MCF 10A (cell line): ENCODE measurements at regions not wholly inside any gene's neighbourhood (a gene's known extent, or its start where the extent isn't known, plus 50 kb on each side); places are given as distances from the start of the nearest gene placed in this dataset.
A peak's percentile ranks its signal among the peaks of the same experiment; 100 is the strongest.

Experiments used
- BruUV-seq: library from RNA; stranded (reverse); fragments of 400-500 nt; replicated peaks from 2 replicates; lab custom pipeline; 2021; lab: Mats Ljungman, UMichigan
- CTCF ChIA-PET: fragments of 300-600 bp; sonication (Branson Sonifier 250); formaldehyde crosslinking; extraction: SDS; loops from one replicate; lab custom pipeline; 2021; ENCODE audit warnings: antibody characterized with exemption, inconsistent platforms; lab: Yijun Ruan, JAX
- POLR2A ChIA-PET: fragments of 300-600, 350-650 bp; sonication (Branson Sonifier 250); formaldehyde crosslinking; extraction: SDS; loops from one replicate; lab custom pipeline; 2020; ENCODE audit warnings: antibody characterized with exemption, inconsistent platforms; lab: Yijun Ruan, JAX
- DNase-seq: peaks from one replicate; pipeline ENCODE4 v3.0.0-alpha.2; 2018; ENCODE audit not compliant: unreplicated experiment
- H3K27ac Mint-ChIP-seq: one replicate; pipeline ENCODE4 v1.8.0; 2022; ENCODE audit warnings: mild to moderate bottlenecking, low read depth, mixed read lengths; ENCODE audit not compliant: unreplicated experiment
- H3K27me3 Mint-ChIP-seq: one replicate; pipeline ENCODE4 v1.8.0; 2022; ENCODE audit warnings: mixed read lengths; ENCODE audit not compliant: insufficient read depth, unreplicated experiment
- H3K36me3 Mint-ChIP-seq: one replicate; pipeline ENCODE4 v1.8.0; 2022; ENCODE audit warnings: mild to moderate bottlenecking, moderate library complexity, mixed read lengths; ENCODE audit not compliant: insufficient read depth, unreplicated experiment
- H3K4me1 Mint-ChIP-seq: one replicate; pipeline ENCODE4 v1.8.0; 2022; ENCODE audit warnings: mixed read lengths; ENCODE audit not compliant: insufficient read depth, unreplicated experiment
- H3K4me3 Mint-ChIP-seq: one replicate; pipeline ENCODE4 v1.8.0; 2022; ENCODE audit warnings: mild to moderate bottlenecking, moderate library complexity, mixed read lengths; ENCODE audit not compliant: unreplicated experiment
- H3K9me3 Mint-ChIP-seq: one replicate; pipeline ENCODE4 v1.8.0; 2022; ENCODE audit warnings: mixed read lengths; ENCODE audit not compliant: unreplicated experiment
- intact Hi-C: fragments of 100-400 bp; cut with micrococcal nuclease; formaldehyde crosslinking; loops from 2 replicates; pipeline ENCODE4 v1.14.1; 2022
- TF ChIP-seq, protein P1 (sequence below): fragments of 200-600 bp; IDR thresholded peaks from one replicate; pipeline ENCODE4 v1.8.0; 2022; ENCODE audit warnings: antibody characterized with exemption, mild to moderate bottlenecking; ENCODE audit not compliant: unreplicated experiment

DNA sequence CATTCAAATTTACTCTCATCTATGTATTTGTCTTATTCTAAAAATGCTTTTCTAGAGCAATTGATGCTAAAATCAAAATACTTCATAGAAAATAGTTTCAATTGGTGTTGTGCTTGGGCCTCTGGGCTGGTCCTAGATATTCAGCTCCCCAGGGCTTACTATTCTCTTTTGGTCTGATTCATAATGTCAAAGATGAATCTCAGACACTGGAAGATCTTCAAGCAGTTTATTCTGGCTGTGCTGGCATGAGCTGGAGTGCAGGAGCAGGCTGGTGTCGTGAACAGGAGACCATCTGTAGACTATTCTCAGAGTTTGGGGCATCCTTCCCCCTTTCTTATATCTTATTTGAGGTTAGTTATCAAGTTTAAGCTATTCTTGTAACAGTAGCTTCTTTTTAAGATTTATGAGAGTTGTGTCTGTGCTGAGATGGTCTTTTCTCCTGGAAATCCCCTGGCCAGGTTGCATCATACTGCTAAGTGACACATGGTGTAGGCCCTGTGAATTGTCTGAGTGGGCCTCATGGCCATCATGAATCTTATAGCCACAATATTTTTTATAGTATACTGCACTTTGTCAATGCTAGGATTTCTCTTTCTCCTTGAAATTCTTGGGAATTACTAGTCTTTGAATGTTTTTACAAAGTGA lies 1624.0 kb upstream of the IGFBP7 start:
- intact Hi-C loops: loop anchor here (5.0 to 10.0 kb wide), 2 partner anchors 511 to 1468 kb away; no protein-coding TSS in a partner anchor
- CTCF ChIA-PET: interaction anchor here (0.7 kb wide), 1 partner anchor 246 kb away, joined by 3 read pairs; no protein-coding TSS in a partner anchor
- Mint-ChIP-seq H3K27me3 (no peaks in the 10 kb centered on the region), H3K27ac (no peak overlapping the region), H3K4me1 (no peaks in the 10 kb centered on the region), H3K36me3 (no peaks in the 10 kb centered on the region), H3K9me3 (no peaks in the 10 kb centered on the region), H3K4me3 (no peak overlapping the region)
- peak; percentile 5 for DNase-seq
- no TSS peak for BruUV-seq
- POLR2A ChIA-PET: no interaction called here
- TF ChIP-seq, protein P1, sequence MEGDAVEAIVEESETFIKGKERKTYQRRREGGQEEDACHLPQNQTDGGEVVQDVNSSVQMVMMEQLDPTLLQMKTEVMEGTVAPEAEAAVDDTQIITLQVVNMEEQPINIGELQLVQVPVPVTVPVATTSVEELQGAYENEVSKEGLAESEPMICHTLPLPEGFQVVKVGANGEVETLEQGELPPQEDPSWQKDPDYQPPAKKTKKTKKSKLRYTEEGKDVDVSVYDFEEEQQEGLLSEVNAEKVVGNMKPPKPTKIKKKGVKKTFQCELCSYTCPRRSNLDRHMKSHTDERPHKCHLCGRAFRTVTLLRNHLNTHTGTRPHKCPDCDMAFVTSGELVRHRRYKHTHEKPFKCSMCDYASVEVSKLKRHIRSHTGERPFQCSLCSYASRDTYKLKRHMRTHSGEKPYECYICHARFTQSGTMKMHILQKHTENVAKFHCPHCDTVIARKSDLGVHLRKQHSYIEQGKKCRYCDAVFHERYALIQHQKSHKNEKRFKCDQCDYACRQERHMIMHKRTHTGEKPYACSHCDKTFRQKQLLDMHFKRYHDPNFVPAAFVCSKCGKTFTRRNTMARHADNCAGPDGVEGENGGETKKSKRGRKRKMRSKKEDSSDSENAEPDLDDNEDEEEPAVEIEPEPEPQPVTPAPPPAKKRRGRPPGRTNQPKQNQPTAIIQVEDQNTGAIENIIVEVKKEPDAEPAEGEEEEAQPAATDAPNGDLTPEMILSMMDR: no peak

DNA sequence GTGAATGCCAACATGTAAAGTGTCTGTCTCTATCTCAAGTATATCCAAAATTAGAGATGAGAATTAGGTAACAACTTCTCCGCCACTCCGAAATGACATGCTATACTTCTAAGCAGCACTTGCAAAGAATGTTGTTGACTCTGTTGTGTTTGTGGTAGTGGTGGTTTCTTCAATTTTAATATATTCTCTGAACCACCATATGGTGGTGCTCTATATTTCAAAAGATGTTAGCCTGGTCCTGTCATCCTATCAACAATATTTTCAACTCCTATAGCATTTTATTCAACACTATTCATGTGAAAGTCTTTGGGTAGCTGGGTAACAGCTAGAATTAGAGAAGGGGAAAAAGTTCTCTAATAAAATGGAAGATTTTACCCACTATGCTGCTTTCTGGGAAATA lies 1622.8 kb upstream of the IGFBP7 start:
- POLR2A ChIA-PET: no interaction called here
- intact Hi-C loops: loop anchor here (5.0 to 10.0 kb wide), 2 partner anchors 512 to 1469 kb away; no protein-coding TSS in a partner anchor
- DNase-seq: peak; percentile 15

DNA sequence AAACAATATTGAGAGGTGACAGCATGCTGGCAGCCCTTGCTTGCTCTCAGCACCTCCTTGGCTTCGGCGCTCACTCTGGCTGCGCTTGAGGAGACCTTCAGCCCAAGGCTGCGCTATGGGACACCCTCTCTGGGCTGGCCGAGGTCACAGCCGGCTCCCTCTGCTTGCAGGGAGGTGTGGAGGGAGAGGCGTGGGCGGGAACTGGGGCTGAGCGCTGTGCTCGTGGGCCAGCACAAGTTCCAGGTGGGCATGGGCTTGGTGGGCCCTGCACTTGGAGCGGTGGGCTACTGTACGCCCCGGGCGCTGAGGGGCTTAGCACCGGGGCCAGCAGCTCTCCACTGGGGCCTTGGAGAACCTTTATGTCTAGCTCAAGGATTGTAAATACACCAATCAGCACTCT lies 1613.8 kb upstream of the IGFBP7 start:
- H3K27ac Mint-ChIP-seq: no peak overlapping the region
- H3K36me3 Mint-ChIP-seq: peaks cover 5% of the 10 kb centered on the region
- H3K27me3 Mint-ChIP-seq: no peaks in the 10 kb centered on the region
- ChIA-PET POLR2A (no interaction called here), CTCF (interaction anchor here (0.6 to 0.7 kb wide), 2 partner anchors 12 to 1189 kb away, joined by 4 read pairs; no protein-coding TSS in a partner anchor)
- no peaks in the 10 kb centered on the region for H3K4me1 Mint-ChIP-seq
- no peak for DNase-seq
- no peak overlapping the region for H3K4me3 Mint-ChIP-seq
- intact Hi-C loops: no loop called here
- BruUV-seq: no TSS peak
- TF ChIP-seq, protein P1: no peak
- H3K9me3 Mint-ChIP-seq: no peaks in the 10 kb centered on the region

More for the DNA sequence above, 1622.8 kb upstream of the IGFBP7 start:
- H3K27me3 Mint-ChIP-seq: no peaks in the 10 kb centered on the region
- no peak overlapping the region for H3K27ac Mint-ChIP-seq
- H3K9me3 Mint-ChIP-seq: no peaks in the 10 kb centered on the region
- no peaks in the 10 kb centered on the region for H3K4me1 Mint-ChIP-seq
- CTCF ChIA-PET: interaction anchor here (0.8 to 0.9 kb wide), 2 partner anchors 1291 to 1374 kb away, joined by 4 to 5 read pairs; no protein-coding TSS in a partner anchor
- TF ChIP-seq, protein P1: peak; percentile 7
- BruUV-seq: no TSS peak
- H3K36me3 Mint-ChIP-seq: no peaks in the 10 kb centered on the region
- no peak overlapping the region for H3K4me3 Mint-ChIP-seq

DNA sequence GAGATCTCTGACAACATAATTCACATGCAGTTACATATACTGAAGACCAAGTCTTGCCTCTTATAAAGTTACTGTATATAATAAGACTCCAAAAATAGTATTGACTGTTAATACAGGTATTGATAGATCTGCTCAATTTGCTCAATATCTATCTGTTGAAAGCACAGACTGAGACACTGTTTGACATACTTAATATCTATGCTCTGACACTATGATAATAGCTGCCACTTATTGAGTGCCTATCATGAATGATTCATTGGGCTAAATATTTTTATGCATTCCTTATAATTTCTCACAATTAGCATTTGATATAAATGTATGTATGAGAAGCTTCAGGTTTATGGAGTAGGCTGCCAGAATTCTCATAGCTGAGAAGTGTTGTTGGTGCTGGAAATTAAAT lies 1600.9 kb upstream of the IGFBP7 start:
- intact Hi-C loops: no loop called here
- TF ChIP-seq, protein P1: no peak
- BruUV-seq: no TSS peak
- Mint-ChIP-seq H3K9me3 (peaks cover 9% of the 10 kb centered on the region), H3K4me1 (no peaks in the 10 kb centered on the region), H3K36me3 (no peaks in the 10 kb centered on the region), H3K27me3 (no peaks in the 10 kb centered on the region), H3K4me3 (no peak overlapping the region), H3K27ac (no peak overlapping the region)
- no peak for DNase-seq
- ChIA-PET POLR2A (no interaction called here), CTCF (no interaction called here)
